ENCODE measurements at regions not wholly inside any gene's neighbourhood (a gene's known extent, or its start where the extent isn't known, plus 50 kb on each side); places are given as distances from the start of the nearest gene placed in this dataset.

- H4K91ac ChIP-seq (ENCODE audit: insufficient read length, low read depth, low read length): no peak overlapping the region
- Mint-ChIP-seq H3K4me1 (peaks cover 7 to 10% of the 10 kb centered on the region in 2 experiments; a peak in 3 of 4 replicates), H3K27me3 (ENCODE audit: low read depth) (peaks cover 2% of the 10 kb centered on the region), H3K27ac (no peak overlapping the region), H3K36me3 (ENCODE audit: insufficient read depth in 1 of 3, low read depth in 3 of 3) (peaks cover 0 to 11% (median 0%) of the 10 kb centered on the region in 3 experiments; a peak in 2 of 7 replicates), H3K4me3 (no peak overlapping the region), H3K9me3 (peaks cover 14% of the 10 kb centered on the region in 2 experiments; a peak in 4 of 5 replicates)
- TF ChIP-seq CTCF (conservative IDR thresholded peaks at IDR 0.05): no peak
- H2AK5ac ChIP-seq (ENCODE audit: insufficient read length, low read length): no peak overlapping the region
- no peaks in the 10 kb centered on the region for H4K20me1 ChIP-seq (ENCODE audit: control insufficient read depth, insufficient read depth, insufficient read length)
- H3K27me3 ChIP-seq (ENCODE audit: insufficient read depth, low read length): no peaks in the 10 kb centered on the region
- H2AFZ ChIP-seq (ENCODE audit: low read length): no peak overlapping the region
- H3K4ac ChIP-seq (ENCODE audit: low read depth, low read length): no peak overlapping the region
- no peak overlapping the region for H3K9ac ChIP-seq (ENCODE audit: extremely low read depth, insufficient read length, low read length)
- H2BK20ac ChIP-seq (ENCODE audit: low read depth, low read length, poor library complexity, severe bottlenecking): no peak overlapping the region
- no peak overlapping the region for H3K27ac ChIP-seq (ENCODE audit: insufficient read length, low read depth, low read length)
- DNase-seq: no peak
- no peak overlapping the region for H3K23ac ChIP-seq (ENCODE audit: insufficient read length, low read depth, low read length)
- H3T11ph ChIP-seq (ENCODE audit: low read length): no peak overlapping the region
- H4K5ac ChIP-seq (ENCODE audit: insufficient read length, low read depth, low read length): no peak overlapping the region
- no peaks in the 10 kb centered on the region for H3K4me1 ChIP-seq (ENCODE audit: insufficient read depth, low read length)
- H3K9me3 ChIP-seq (ENCODE audit: control insufficient read depth, low read depth, low read length): no peaks in the 10 kb centered on the region
- H2BK5ac ChIP-seq (ENCODE audit: insufficient read length, low read length): no peak overlapping the region
- no peak overlapping the region for H3K18ac ChIP-seq (ENCODE audit: insufficient read length, low read depth, low read length)
- WGBS (ENCODE audit: extremely low coverage, insufficient read length, low lambda C conversion rate): no CpG with 5 or more reads among the region's 3 CpGs
- H3K79me2 ChIP-seq (ENCODE audit: insufficient read depth, low read length): no peaks in the 10 kb centered on the region
- H3K56ac ChIP-seq (ENCODE audit: insufficient read length, low read depth, low read length): no peak overlapping the region
- H4K8ac ChIP-seq (replicated peaks; ENCODE audit: insufficient read length, low read depth, low read length): no peak overlapping the region
- H3K4me2 ChIP-seq (ENCODE audit: insufficient read depth, insufficient read length, low read length): no peak overlapping the region
- H2BK12ac ChIP-seq (ENCODE audit: insufficient read length, low read depth, low read length): no peak overlapping the region
- no peak overlapping the region for H2BK120ac ChIP-seq (ENCODE audit: low read depth, low read length, poor library complexity, severe bottlenecking)
- H3K23me2 ChIP-seq (ENCODE audit: insufficient read length, low read depth, low read length, poor library complexity, severe bottlenecking): no peaks in the 10 kb centered on the region
- no peak overlapping the region for H3K14ac ChIP-seq (ENCODE audit: insufficient read depth, low read length)
- H3K79me1 ChIP-seq (ENCODE audit: insufficient read depth, low read depth, low read length, poor library complexity, severe bottlenecking): no peaks in the 10 kb centered on the region
- H2BK15ac ChIP-seq (ENCODE audit: low read depth, low read length): no peak overlapping the region
Observed at GRCh38 chr16:80033783-80034468, 433.4 kb upstream of the MAF start.

Measured in H9 (cell line).